MCF 10A (cell line): ENCODE measurements at regions not wholly inside any gene's neighbourhood (a gene's known extent, or its start where the extent isn't known, plus 50 kb on each side); places are given as distances from the start of the nearest gene placed in this dataset.

ENCODE experiments used
- BruUV-seq: library from RNA; stranded (reverse); fragments of 400-500 nt; replicated peaks from 2 replicates; lab custom pipeline; 2021; lab: Mats Ljungman, UMichigan
- CTCF ChIA-PET: fragments of 300-600 bp; sonication (Branson Sonifier 250); formaldehyde crosslinking; extraction: SDS; loops from one replicate; lab custom pipeline; 2021; ENCODE audit warnings: antibody characterized with exemption, inconsistent platforms; lab: Yijun Ruan, JAX
- POLR2A ChIA-PET: fragments of 300-600, 350-650 bp; sonication (Branson Sonifier 250); formaldehyde crosslinking; extraction: SDS; loops from one replicate; lab custom pipeline; 2020; ENCODE audit warnings: antibody characterized with exemption, inconsistent platforms; lab: Yijun Ruan, JAX
- DNase-seq: peaks from one replicate; pipeline ENCODE4 v3.0.0-alpha.2; 2018; ENCODE audit not compliant: unreplicated experiment
- H3K27ac Mint-ChIP-seq: one replicate; pipeline ENCODE4 v1.8.0; 2022; ENCODE audit warnings: mild to moderate bottlenecking, low read depth, mixed read lengths; ENCODE audit not compliant: unreplicated experiment
- H3K27me3 Mint-ChIP-seq: one replicate; pipeline ENCODE4 v1.8.0; 2022; ENCODE audit warnings: mixed read lengths; ENCODE audit not compliant: insufficient read depth, unreplicated experiment
- H3K36me3 Mint-ChIP-seq: one replicate; pipeline ENCODE4 v1.8.0; 2022; ENCODE audit warnings: mild to moderate bottlenecking, moderate library complexity, mixed read lengths; ENCODE audit not compliant: insufficient read depth, unreplicated experiment
- H3K4me1 Mint-ChIP-seq: one replicate; pipeline ENCODE4 v1.8.0; 2022; ENCODE audit warnings: mixed read lengths; ENCODE audit not compliant: insufficient read depth, unreplicated experiment
- H3K4me3 Mint-ChIP-seq: one replicate; pipeline ENCODE4 v1.8.0; 2022; ENCODE audit warnings: mild to moderate bottlenecking, moderate library complexity, mixed read lengths; ENCODE audit not compliant: unreplicated experiment
- H3K9me3 Mint-ChIP-seq: one replicate; pipeline ENCODE4 v1.8.0; 2022; ENCODE audit warnings: mixed read lengths; ENCODE audit not compliant: unreplicated experiment
- CTCF ChIP-seq: fragments of 200-600 bp; IDR thresholded peaks from one replicate; pipeline ENCODE4 v1.8.0; 2022; ENCODE audit warnings: antibody characterized with exemption, mild to moderate bottlenecking; ENCODE audit not compliant: unreplicated experiment
- intact Hi-C: fragments of 100-400 bp; cut with micrococcal nuclease; formaldehyde crosslinking; loops from 2 replicates; pipeline ENCODE4 v1.14.1; 2022

- Mint-ChIP-seq H3K4me1 (no peaks in the 10 kb centered on the region), H3K9me3 (no peaks in the 10 kb centered on the region), H3K27ac (no peak overlapping the region), H3K27me3 (peaks cover 34% of the 10 kb centered on the region), H3K36me3 (no peaks in the 10 kb centered on the region), H3K4me3 (no peak overlapping the region)
- ChIA-PET CTCF (interaction anchor here (0.7 kb wide), 1 partner anchor 18 kb away, joined by 3 read pairs; no protein-coding TSS in a partner anchor), POLR2A (no interaction called here)
- BruUV-seq = no TSS peak
- intact Hi-C loops = no loop called here
- TF ChIP-seq CTCF = no peak
- DNase-seq = no peak
These were observed 333.6 kb downstream of the C16orf95 start for GRCh38 chr16:86983621-86984020.

DNA sequence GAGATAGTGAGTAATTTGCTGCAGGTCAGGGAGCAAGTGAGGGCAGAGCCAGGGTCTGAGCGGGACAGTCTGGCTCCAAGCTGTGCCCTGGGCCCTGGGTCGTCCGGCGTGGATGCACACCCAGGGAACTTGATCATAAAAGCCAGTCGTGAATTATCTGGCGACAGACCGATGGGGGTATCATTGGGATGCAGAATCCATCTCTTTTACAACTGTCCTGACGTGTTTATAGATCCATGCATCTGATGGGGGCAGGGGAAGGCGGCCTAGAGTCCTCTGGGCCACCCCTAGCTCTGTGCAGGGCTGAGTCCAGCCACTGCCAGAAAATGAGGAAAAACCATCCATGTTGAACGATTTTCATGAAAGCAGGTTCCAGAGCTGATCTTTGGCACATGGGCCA is 332.8 kb downstream of the C16orf95 start:
- CTCF ChIA-PET = interaction anchor here (0.7 kb wide), 1 partner anchor 18 kb away, joined by 3 read pairs; no protein-coding TSS in a partner anchor
- no peak for TF ChIP-seq CTCF
- H3K27me3 Mint-ChIP-seq = peaks cover 30% of the 10 kb centered on the region
- no peaks in the 10 kb centered on the region for H3K36me3 Mint-ChIP-seq
- POLR2A ChIA-PET = no interaction called here
- no peak overlapping the region for H3K4me3 Mint-ChIP-seq
- intact Hi-C loops = no loop called here
- H3K9me3 Mint-ChIP-seq = no peaks in the 10 kb centered on the region
- no peak for DNase-seq
- H3K4me1 Mint-ChIP-seq = no peaks in the 10 kb centered on the region
- no TSS peak for BruUV-seq
- H3K27ac Mint-ChIP-seq = no peak overlapping the region

DNA sequence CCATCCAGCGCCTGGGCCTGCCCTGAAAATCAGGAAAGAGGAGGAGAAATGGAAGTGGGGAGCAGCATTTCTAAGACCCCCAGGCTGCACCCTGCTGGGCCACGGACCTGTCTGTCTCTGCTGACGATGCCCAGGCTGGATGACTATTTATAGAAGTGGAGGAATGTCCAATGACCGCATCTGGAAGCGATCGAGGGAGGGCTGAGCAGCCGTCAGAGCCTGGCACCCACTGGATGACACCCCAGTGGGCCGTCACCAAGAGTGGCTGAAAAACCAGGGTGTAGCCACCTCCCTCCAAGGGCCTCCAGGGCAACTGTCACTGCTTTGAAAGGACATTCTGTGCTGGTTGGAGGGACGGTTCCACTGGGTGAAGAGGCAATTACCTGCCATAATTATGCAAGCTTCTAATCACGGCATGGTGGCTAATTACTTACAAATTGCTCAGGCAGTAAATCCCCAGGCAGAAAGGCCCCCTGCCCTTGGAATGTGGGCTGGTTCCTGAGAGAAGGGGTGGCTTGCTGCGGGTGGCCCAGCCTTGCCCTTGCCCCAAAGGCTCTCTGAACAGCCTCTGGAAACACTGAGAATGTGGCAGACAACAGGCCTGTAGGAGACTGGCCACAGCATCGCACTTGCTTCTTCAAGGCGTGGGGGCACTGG is 332.1 kb downstream of the C16orf95 start:
- no peak for TF ChIP-seq CTCF
- POLR2A ChIA-PET = no interaction called here
- no peak overlapping the region for H3K4me3 Mint-ChIP-seq

GRCh38 chr16:86985648-86986015 is 331.6 kb downstream of the C16orf95 start:
- DNase-seq = no peak
- Mint-ChIP-seq H3K4me1 (no peaks in the 10 kb centered on the region), H3K9me3 (no peaks in the 10 kb centered on the region), H3K27ac (no peak overlapping the region), H3K4me3 (no peak overlapping the region), H3K36me3 (no peaks in the 10 kb centered on the region), H3K27me3 (peaks cover 21% of the 10 kb centered on the region)
- ChIA-PET POLR2A (no interaction called here), CTCF (no interaction called here)
- intact Hi-C loops = no loop called here
- no peak for TF ChIP-seq CTCF
- no TSS peak for BruUV-seq

More for the DNA sequence above, 332.1 kb downstream of the C16orf95 start:
- Mint-ChIP-seq H3K9me3 (no peaks in the 10 kb centered on the region), H3K36me3 (no peaks in the 10 kb centered on the region), H3K27ac (no peak overlapping the region), H3K27me3 (peaks cover 22% of the 10 kb centered on the region), H3K4me1 (no peaks in the 10 kb centered on the region)
- CTCF ChIA-PET = no interaction called here
- DNase-seq = no peak
- no TSS peak for BruUV-seq
- intact Hi-C loops = no loop called here
